Loucy (cell line): ENCODE measurements at regions not wholly inside any gene's neighbourhood (a gene's known extent, or its start where the extent isn't known, plus 50 kb on each side); places are given as distances from the start of the nearest gene placed in this dataset.

Experiments
- EZH2phosphoT487 ChIP-seq: fragments of 200-600 bp; IDR thresholded peaks from 2 replicates; pipeline ENCODE4 v1.6.1; 2018; ENCODE audit warnings: antibody characterized with exemption, mild to moderate bottlenecking, moderate library complexity, borderline replicate concordance
- TF ChIP-seq, protein P1 (sequence below): fragments of 200-600 bp; sonication (generic); conservative IDR thresholded peaks from 2 replicates; pipeline ENCODE4 v1.5.1; 2014; ENCODE audit warnings: mild to moderate bottlenecking, antibody characterized with exemption, low read length

DNA sequence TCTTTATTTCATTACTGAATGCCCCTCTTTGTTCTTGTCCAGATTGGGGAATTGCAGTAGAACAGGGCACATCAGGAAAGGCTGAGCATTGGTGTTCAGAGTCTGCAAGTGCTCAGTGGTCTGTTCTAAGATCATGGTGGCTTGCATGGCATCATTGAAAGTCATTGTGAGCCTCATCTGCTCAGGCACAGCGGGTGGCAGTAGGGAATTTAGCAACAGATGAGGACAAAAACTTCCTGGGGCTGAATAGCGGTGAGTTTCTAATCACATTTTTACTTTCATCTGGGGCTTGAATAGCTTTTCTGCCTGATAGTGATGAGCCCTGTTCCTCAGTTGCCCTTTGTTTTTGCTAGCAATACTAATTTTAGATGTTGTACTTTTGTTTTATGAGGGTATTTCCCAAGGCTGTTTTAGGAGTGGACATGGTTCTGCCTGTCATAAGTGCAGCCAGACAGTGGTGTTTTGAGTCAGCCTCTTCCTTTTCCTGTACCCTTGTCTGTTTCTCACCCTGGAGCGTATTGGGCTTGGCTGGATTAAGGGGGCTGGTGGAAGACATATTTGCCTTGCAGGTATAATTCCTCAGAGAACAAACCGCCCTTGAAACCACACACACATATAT, 127.2 kb upstream of the IL12A start:
- TF ChIP-seq, protein P1, sequence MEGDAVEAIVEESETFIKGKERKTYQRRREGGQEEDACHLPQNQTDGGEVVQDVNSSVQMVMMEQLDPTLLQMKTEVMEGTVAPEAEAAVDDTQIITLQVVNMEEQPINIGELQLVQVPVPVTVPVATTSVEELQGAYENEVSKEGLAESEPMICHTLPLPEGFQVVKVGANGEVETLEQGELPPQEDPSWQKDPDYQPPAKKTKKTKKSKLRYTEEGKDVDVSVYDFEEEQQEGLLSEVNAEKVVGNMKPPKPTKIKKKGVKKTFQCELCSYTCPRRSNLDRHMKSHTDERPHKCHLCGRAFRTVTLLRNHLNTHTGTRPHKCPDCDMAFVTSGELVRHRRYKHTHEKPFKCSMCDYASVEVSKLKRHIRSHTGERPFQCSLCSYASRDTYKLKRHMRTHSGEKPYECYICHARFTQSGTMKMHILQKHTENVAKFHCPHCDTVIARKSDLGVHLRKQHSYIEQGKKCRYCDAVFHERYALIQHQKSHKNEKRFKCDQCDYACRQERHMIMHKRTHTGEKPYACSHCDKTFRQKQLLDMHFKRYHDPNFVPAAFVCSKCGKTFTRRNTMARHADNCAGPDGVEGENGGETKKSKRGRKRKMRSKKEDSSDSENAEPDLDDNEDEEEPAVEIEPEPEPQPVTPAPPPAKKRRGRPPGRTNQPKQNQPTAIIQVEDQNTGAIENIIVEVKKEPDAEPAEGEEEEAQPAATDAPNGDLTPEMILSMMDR: no peak
- no peak for TF ChIP-seq EZH2phosphoT487
